ENCODE measurements at regions not wholly inside any gene's neighbourhood (a gene's known extent, or its start where the extent isn't known, plus 50 kb on each side); places are given as distances from the start of the nearest gene placed in this dataset.

DNA sequence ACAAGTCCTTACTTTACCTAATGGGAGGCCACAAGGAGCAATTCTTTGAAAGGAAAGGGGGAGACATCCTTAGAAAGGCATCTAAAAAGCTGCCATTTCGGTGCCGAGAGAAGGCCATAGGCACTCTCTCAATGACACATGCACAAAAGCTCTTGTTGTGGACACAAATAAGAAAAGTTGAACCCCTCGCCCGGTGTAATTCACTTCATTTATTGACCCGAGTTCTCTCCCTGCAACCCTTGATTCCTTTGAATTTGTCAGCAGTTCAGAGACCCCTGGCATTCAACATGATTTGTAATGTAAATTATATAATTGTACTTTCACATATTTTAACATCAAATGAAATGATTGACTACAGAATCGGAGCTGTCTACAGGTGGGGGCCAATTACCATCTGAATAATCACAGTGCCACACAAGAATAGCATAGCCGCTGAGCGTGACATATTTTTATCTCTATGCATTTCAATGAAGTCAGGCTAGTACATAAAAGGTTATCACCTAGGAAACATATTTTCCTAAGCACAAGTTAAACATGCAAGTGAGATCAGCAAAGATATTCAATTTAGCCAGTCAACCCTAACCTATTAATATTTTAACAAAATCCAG, 66.7 kb downstream of the IRX6 start:
- H3K9me2 ChIP-seq (ENCODE audit: insufficient read depth, low read length), result no peaks in the 10 kb centered on the region
- H3K9ac ChIP-seq (ENCODE audit: low read length), result no peak overlapping the region
- no peaks in the 10 kb centered on the region for H3K9me3 ChIP-seq (ENCODE audit: low read length)
- peaks cover 3% of the 10 kb centered on the region for H3F3A ChIP-seq (ENCODE audit: insufficient read depth, low read length, poor library complexity, severe bottlenecking)
- peak overlapping the region; percentile 35 for H3K27ac ChIP-seq (ENCODE audit: low read length)
- no peaks in the 10 kb centered on the region for H3K79me2 ChIP-seq (replicated peaks; ENCODE audit: insufficient read depth, low read length)
- H3K4me3 ChIP-seq (ENCODE audit: low read length), result peak overlapping the region; percentile 47
- no peaks in the 10 kb centered on the region for H3K27me3 ChIP-seq (ENCODE audit: insufficient read depth, low read depth, low read length)
- TF ChIP-seq MXI1 (conservative IDR thresholded peaks at IDR 0.05; ENCODE audit: poor library complexity, severe bottlenecking), result no peak
- peak; percentile 32 for TF ChIP-seq EP300 (conservative IDR thresholded peaks at IDR 0.05; ENCODE audit: poor library complexity, severe bottlenecking)
- H2AFZ ChIP-seq (ENCODE audit: low read depth, low read length), result no peak overlapping the region
- H3K4me2 ChIP-seq (ENCODE audit: low read length), result peak overlapping the region; percentile 57
- H4K20me1 ChIP-seq (ENCODE audit: insufficient read depth), result no peaks in the 10 kb centered on the region
- no peaks in the 10 kb centered on the region for H3K36me3 ChIP-seq (ENCODE audit: insufficient read depth, low read length)

DNA sequence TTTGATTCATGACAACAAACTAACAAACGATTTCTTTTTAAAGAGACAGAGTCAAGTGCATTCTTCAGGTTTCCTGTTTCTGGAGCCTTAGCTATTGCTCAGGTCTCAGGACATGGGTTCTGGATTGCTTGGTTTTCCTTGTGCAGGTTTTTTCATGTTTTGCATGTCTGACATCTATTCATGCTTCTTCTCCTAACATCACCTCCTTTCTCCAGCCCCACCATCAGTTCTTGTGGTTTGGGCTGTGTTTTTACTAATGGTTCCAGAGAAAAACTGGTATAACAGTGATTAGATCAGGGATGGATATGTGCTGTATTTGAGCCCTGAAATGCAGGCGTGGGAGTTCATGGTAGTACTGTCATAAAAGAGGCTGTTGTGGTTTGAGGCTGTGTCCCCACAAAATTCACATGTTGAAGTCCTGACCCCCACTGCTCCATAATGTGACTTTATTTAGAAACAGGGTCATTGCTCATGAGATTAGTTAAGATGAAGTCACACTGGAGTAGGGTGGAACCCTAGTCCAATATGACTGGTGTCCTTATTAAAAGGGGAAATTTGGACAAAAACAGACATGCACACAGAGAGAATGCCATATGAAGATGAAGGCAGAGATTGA, 67.9 kb downstream of the IRX6 start:
- TF ChIP-seq EZH2 (IDR thresholded peaks at IDR 0.05; ENCODE audit: borderline replicate concordance, insufficient read depth, low read length, poor library complexity, severe bottlenecking) (no peak), CTCF (IDR thresholded peaks at IDR 0.05; ENCODE audit: poor library complexity, severe bottlenecking) (no peak), RAD21 (conservative IDR thresholded peaks at IDR 0.05) (no peak), MXI1 (conservative IDR thresholded peaks at IDR 0.05; ENCODE audit: poor library complexity, severe bottlenecking) (no peak), TAF1 (IDR thresholded peaks at IDR 0.05; ENCODE audit: low read depth) (no peak), SMC3 (conservative IDR thresholded peaks at IDR 0.05; ENCODE audit: poor library complexity) (no peak), EP300 (conservative IDR thresholded peaks at IDR 0.05; ENCODE audit: poor library complexity, severe bottlenecking) (no peak), POLR2AphosphoS5 (IDR thresholded peaks at IDR 0.05) (no peak)
- TF ChIP-seq, protein P1, sequence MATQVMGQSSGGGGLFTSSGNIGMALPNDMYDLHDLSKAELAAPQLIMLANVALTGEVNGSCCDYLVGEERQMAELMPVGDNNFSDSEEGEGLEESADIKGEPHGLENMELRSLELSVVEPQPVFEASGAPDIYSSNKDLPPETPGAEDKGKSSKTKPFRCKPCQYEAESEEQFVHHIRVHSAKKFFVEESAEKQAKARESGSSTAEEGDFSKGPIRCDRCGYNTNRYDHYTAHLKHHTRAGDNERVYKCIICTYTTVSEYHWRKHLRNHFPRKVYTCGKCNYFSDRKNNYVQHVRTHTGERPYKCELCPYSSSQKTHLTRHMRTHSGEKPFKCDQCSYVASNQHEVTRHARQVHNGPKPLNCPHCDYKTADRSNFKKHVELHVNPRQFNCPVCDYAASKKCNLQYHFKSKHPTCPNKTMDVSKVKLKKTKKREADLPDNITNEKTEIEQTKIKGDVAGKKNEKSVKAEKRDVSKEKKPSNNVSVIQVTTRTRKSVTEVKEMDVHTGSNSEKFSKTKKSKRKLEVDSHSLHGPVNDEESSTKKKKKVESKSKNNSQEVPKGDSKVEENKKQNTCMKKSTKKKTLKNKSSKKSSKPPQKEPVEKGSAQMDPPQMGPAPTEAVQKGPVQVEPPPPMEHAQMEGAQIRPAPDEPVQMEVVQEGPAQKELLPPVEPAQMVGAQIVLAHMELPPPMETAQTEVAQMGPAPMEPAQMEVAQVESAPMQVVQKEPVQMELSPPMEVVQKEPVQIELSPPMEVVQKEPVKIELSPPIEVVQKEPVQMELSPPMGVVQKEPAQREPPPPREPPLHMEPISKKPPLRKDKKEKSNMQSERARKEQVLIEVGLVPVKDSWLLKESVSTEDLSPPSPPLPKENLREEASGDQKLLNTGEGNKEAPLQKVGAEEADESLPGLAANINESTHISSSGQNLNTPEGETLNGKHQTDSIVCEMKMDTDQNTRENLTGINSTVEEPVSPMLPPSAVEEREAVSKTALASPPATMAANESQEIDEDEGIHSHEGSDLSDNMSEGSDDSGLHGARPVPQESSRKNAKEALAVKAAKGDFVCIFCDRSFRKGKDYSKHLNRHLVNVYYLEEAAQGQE (IDR thresholded peaks at IDR 0.05; ENCODE audit: borderline replicate concordance), result no peak
- H2AFZ ChIP-seq (ENCODE audit: low read depth, low read length), result no peak overlapping the region
- no peaks in the 10 kb centered on the region for H3K36me3 ChIP-seq (ENCODE audit: insufficient read depth, low read length)
- peak overlapping the region; percentile 47 for H3K4me3 ChIP-seq (ENCODE audit: low read length)
- no peaks in the 10 kb centered on the region for H3K9me3 ChIP-seq (ENCODE audit: low read length)
- H3K27ac ChIP-seq (ENCODE audit: low read length), result peak overlapping the region; percentile 35
- no peak overlapping the region for H3K9ac ChIP-seq (ENCODE audit: low read length)
- peaks cover 3% of the 10 kb centered on the region for H3F3A ChIP-seq (ENCODE audit: insufficient read depth, low read length, poor library complexity, severe bottlenecking)
- no peak overlapping the region for H3K4me2 ChIP-seq (ENCODE audit: low read length)
- H3K79me2 ChIP-seq (replicated peaks; ENCODE audit: insufficient read depth, low read length), result no peaks in the 10 kb centered on the region
- H3K9me2 ChIP-seq (ENCODE audit: insufficient read depth, low read length), result no peaks in the 10 kb centered on the region
- no peaks in the 10 kb centered on the region for H4K20me1 ChIP-seq (ENCODE audit: insufficient read depth)
- H3K27me3 ChIP-seq (ENCODE audit: insufficient read depth, low read depth, low read length), result no peaks in the 10 kb centered on the region

Measured in neural cell (in vitro differentiated cells).